Right atrium auricular region (tissue), 2 donors: ENCODE measurements at regions not wholly inside any gene's neighbourhood (a gene's known extent, or its start where the extent isn't known, plus 50 kb on each side); places are given as distances from the start of the nearest gene placed in this dataset.

ENCODE experiments used
- DNase-seq: peaks from one replicate; pipeline ENCODE4 v3.0.0-alpha.2; 2019; ENCODE audit warnings: low spot score
- H3K27ac ChIP-seq, 2 donors: fragments of 200-600 bp; sonication (generic); 1 replicate in 1 of 2; 2 replicates in 1 of 2; pipeline ENCODE4 v1.5.1; 2016 to 2019
- H3K27me3 ChIP-seq, 2 donors: fragments of 200-600 bp; sonication (generic); one replicate each; pipeline versions ENCODE4 v1.5.1 to v1.6.0; 2017 to 2019
- H3K36me3 ChIP-seq: fragments of 200-600 bp; sonication (generic); one replicate; pipeline ENCODE4 v1.5.1; 2016
- H3K4me1 ChIP-seq, 2 donors: fragments of 200-600 bp; sonication (generic); one replicate each; pipeline versions ENCODE4 v1.5.1 to v1.6.0; 2017 to 2019
- H3K4me3 ChIP-seq, 2 donors: fragments of 200-600 bp; sonication (generic); 1 replicate in 1 of 2; 2 replicates in 1 of 2; pipeline ENCODE4 v1.5.1; 2017 to 2019; ENCODE audit warnings: mild to moderate bottlenecking in 1 of 2, moderate library complexity in 1 of 2
- H3K9me3 ChIP-seq, 2 donors: fragments of 200-600 bp; sonication (generic); one replicate each; pipeline ENCODE4 v1.5.1; 2019
- CTCF ChIP-seq, 2 donors: fragments of 200-600 bp; sonication (generic); IDR thresholded peaks; one replicate each; pipeline ENCODE4 v1.5.1; 2019; ENCODE audit warnings: antibody characterized with exemption in 2 of 2

DNA sequence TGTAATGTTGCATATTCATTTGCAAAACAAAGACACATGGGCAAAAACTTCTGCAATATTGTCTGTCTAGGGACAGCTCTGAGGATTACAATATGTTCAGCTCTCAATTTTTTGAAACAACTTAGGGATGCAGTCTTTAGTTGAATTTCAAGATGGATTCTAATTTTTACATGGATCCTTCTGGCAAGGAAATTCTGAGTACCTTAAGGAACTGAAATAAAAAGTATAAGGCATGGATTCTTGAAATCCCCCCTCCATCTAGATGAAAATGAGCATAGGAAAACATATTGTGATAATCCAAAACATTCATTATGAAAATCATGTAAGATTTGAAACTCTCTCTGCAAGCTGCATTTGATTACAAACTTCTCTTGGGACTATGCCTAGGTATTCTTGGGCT is 568.6 kb downstream of the CETN3 start:
- DNase-seq, result no peak

DNA sequence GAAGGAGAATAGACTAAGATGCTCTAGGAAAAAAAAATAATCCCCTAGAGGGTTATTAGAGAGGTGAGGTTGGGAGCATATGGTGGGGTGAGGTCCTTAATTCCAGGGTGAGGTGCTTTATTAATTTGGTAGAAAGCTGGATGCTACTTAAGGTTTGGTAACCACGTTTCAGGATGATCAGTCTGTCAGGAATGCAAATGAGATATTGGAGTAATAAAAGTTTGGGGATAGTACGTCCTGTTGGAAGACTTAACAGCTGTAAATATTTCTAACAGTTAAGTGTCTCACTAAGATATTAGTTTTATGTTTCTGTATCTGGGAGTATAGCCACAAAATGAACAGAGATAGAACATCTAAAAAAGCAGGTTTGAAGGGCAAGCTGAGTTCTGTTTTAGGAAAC is 578.9 kb downstream of the CETN3 start:
- Histone ChIP-seq H3K4me1 (no peaks in the 10 kb centered on the region), H3K27ac (no peak overlapping the region), H3K9me3 (no peaks in the 10 kb centered on the region), H3K36me3 (no peaks in the 10 kb centered on the region), H3K4me3 (no peak overlapping the region), H3K27me3 (no peaks in the 10 kb centered on the region)
- no peak for TF ChIP-seq CTCF (IDR thresholded peaks at IDR 0.05)
- DNase-seq, result no peak

More for the DNA sequence above, 568.6 kb downstream of the CETN3 start:
- Histone ChIP-seq H3K4me1 (no peaks in the 10 kb centered on the region), H3K27me3 (no peaks in the 10 kb centered on the region), H3K36me3 (no peaks in the 10 kb centered on the region), H3K9me3 (no peaks in the 10 kb centered on the region), H3K27ac (no peak overlapping the region), H3K4me3 (no peak overlapping the region)
- no peak for TF ChIP-seq CTCF (IDR thresholded peaks at IDR 0.05)

- H3K36me3 ChIP-seq, result no peaks in the 10 kb centered on the region
- H3K27ac ChIP-seq, result no peak overlapping the region
- no peaks in the 10 kb centered on the region for H3K9me3 ChIP-seq
- H3K4me3 ChIP-seq, result no peak overlapping the region
- no peak for DNase-seq
- H3K4me1 ChIP-seq, result no peaks in the 10 kb centered on the region
- no peak for TF ChIP-seq CTCF (IDR thresholded peaks at IDR 0.05)
- no peaks in the 10 kb centered on the region for H3K27me3 ChIP-seq
Measured at GRCh38 chr5:89827960-89828359, 581.6 kb downstream of the CETN3 start.

DNA sequence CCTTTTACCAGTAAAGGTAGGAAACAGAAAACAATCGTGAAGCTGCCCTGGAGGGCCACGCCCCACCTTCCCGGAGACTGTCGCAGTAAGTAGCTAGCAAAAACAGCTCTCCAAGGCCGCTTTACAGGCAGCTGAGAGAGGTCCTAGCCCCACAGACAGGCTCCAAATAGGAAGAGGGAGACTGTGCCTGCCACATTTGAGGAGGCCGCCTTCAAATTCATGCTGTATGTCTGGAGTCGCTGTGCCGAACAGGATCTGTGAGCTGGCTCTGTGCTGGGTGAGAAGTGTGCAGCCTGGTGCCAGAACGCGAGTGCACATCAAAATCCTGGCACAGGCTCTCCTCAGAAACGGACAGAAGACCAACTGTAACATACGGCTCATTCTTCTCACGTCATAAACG is 582.2 kb downstream of the CETN3 start:
- no peaks in the 10 kb centered on the region for H3K9me3 ChIP-seq
- H3K36me3 ChIP-seq, result no peaks in the 10 kb centered on the region
- no peaks in the 10 kb centered on the region for H3K27me3 ChIP-seq
- DNase-seq, result no peak
- no peaks in the 10 kb centered on the region for H3K4me1 ChIP-seq
- TF ChIP-seq CTCF (IDR thresholded peaks at IDR 0.05), result no peak
- H3K4me3 ChIP-seq, result no peak overlapping the region
- H3K27ac ChIP-seq, result no peak overlapping the region

- Histone ChIP-seq H3K4me1 (no peaks in the 10 kb centered on the region), H3K9me3 (no peaks in the 10 kb centered on the region), H3K27me3 (no peaks in the 10 kb centered on the region), H3K27ac (no peak overlapping the region), H3K4me3 (no peak overlapping the region), H3K36me3 (no peaks in the 10 kb centered on the region)
- DNase-seq, result no peak
- TF ChIP-seq CTCF (IDR thresholded peaks at IDR 0.05), result no peak
Measured at GRCh38 chr5:89826938-89827337, 582.6 kb downstream of the CETN3 start.

GRCh38 chr5:89823046-89823445 is 586.5 kb downstream of the CETN3 start:
- no peaks in the 10 kb centered on the region for H3K36me3 ChIP-seq
- no peaks in the 10 kb centered on the region for H3K27me3 ChIP-seq
- H3K4me1 ChIP-seq, result no peaks in the 10 kb centered on the region
- H3K4me3 ChIP-seq, result no peak overlapping the region
- H3K9me3 ChIP-seq, result no peaks in the 10 kb centered on the region
- H3K27ac ChIP-seq, result no peak overlapping the region
- no peak for TF ChIP-seq CTCF (IDR thresholded peaks at IDR 0.05)
- DNase-seq, result no peak
